Thoracic aorta (tissue), 2 donors: ENCODE measurements at regions not wholly inside any gene's neighbourhood (a gene's known extent, or its start where the extent isn't known, plus 50 kb on each side); places are given as distances from the start of the nearest gene placed in this dataset.

Source experiments
- ATAC-seq: fragments of 150-250 bp; one replicate; pipeline ENCODE4 v1.8.0; 2017; ENCODE audit warnings: low read depth; ENCODE audit not compliant: insufficient number of reproducible peaks, low FRiP score
- DNase-seq: peaks from one replicate; pipeline ENCODE4 v3.0.0-alpha.2; 2020; ENCODE audit warnings: low spot score
- H3K27ac ChIP-seq, 2 donors: fragments of 200-600 bp; sonication (generic); 1 replicate in 1 of 2; 2 replicates in 1 of 2; pipeline ENCODE4 v1.5.1; 2016; ENCODE audit warnings: mild to moderate bottlenecking in 2 of 2, moderate library complexity in 2 of 2
- H3K27me3 ChIP-seq: fragments of 200-600 bp; sonication (generic); replicated peaks from 2 replicates; pipeline ENCODE4 v1.6.0; 2016; ENCODE audit warnings: mild to moderate bottlenecking; ENCODE audit not compliant: insufficient read depth
- H3K36me3 ChIP-seq: fragments of 200-600 bp; sonication (generic); one replicate; pipeline ENCODE4 v1.5.1; 2016
- H3K4me1 ChIP-seq, 2 donors: fragments of 200-600 bp; sonication (generic); 1 replicate in 1 of 2; 2 replicates in 1 of 2; pipeline versions ENCODE4 v1.5.1 to v1.6.0; 2016; ENCODE audit warnings: low read depth in 2 of 2, mild to moderate bottlenecking in 1 of 2; ENCODE audit not compliant: control insufficient read depth in 1 of 2
- H3K4me3 ChIP-seq: fragments of 200-600 bp; sonication (generic); 2 replicates; pipeline ENCODE4 v1.5.1; 2016; ENCODE audit warnings: mild to moderate bottlenecking
- H3K9me3 ChIP-seq: fragments of 200-600 bp; sonication (generic); 2 replicates; pipeline ENCODE4 v1.5.1; 2016
- TF ChIP-seq, protein P1 (sequence below): fragments of 200-600 bp; sonication (generic); IDR thresholded peaks from one replicate; pipeline ENCODE4 v1.5.1; 2019; ENCODE audit warnings: antibody characterized with exemption

DNA sequence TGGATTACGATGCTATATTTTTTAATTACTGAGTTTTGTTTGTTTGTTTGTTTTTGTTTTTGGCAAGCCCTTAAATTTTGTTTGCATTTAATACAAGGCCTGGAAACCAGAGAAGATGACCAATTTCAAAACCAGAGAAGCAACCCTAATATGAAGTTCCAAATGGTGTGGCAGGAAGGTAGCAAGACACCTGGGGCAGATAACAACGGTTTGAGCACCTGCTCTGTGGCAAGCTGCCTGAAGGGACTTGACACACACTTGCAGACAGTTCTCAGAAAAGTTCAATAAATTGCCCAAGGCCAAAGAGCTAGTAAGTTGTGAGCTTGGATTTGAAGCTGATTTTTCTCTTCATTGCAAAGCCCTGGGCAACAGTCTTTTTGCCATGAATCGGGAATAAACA lies 151.2 kb upstream of the UBE2E1 start:
- Histone ChIP-seq H3K36me3 (no peaks in the 10 kb centered on the region), H3K27me3 (no peaks in the 10 kb centered on the region), H3K27ac (no peak overlapping the region), H3K9me3 (no peaks in the 10 kb centered on the region), H3K4me3 (no peak overlapping the region), H3K4me1 (peaks cover 0 to 9% of the 10 kb centered on the region in 2 donors)
- DNase-seq (no peak), ATAC-seq (no peak)
- TF ChIP-seq, protein P1, sequence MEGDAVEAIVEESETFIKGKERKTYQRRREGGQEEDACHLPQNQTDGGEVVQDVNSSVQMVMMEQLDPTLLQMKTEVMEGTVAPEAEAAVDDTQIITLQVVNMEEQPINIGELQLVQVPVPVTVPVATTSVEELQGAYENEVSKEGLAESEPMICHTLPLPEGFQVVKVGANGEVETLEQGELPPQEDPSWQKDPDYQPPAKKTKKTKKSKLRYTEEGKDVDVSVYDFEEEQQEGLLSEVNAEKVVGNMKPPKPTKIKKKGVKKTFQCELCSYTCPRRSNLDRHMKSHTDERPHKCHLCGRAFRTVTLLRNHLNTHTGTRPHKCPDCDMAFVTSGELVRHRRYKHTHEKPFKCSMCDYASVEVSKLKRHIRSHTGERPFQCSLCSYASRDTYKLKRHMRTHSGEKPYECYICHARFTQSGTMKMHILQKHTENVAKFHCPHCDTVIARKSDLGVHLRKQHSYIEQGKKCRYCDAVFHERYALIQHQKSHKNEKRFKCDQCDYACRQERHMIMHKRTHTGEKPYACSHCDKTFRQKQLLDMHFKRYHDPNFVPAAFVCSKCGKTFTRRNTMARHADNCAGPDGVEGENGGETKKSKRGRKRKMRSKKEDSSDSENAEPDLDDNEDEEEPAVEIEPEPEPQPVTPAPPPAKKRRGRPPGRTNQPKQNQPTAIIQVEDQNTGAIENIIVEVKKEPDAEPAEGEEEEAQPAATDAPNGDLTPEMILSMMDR: no peak

DNA sequence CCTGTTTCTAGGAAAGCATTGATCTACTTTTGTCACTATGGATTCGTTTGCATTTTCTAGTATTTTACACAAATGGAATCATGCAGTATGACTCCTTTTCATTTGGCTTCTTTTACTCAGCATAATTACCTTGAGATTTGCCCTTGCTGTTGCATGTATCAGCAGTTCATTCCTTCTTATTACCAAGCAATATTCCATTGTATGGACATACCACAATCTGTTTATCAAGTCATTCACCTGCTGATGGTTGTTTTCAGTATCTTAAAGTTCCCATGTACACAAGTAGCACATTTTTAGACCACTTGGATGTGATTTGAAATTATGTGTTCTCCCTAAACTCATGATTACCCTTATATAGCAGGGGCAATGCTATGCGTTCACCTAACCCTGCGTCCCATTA lies 150.0 kb upstream of the UBE2E1 start:
- no peak for DNase-seq
- TF ChIP-seq, protein P1: no peak
- Histone ChIP-seq H3K4me1 (peaks cover 0 to 5% of the 10 kb centered on the region in 2 donors), H3K27ac (no peak overlapping the region), H3K4me3 (no peak overlapping the region), H3K27me3 (no peaks in the 10 kb centered on the region), H3K36me3 (no peaks in the 10 kb centered on the region), H3K9me3 (no peaks in the 10 kb centered on the region)
- ATAC-seq: no peak

DNA sequence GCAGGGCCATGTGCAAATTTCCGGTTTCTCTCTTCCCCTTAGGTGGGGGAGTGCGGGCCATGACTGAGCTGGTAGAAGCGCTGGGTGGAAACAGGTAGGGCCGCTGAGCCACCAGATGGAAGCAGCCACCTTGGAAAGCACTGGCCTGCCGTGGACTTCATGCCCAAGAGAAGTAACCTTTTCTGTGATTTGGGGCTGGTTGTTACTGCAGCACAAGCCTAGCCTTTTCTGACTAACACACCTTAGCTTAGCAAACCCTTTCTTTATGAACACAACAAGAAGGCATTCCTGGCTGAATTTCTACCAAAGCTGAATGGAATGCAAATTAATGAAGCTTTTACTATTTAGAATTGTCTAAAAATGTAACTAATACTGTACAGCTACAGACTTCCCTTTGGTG lies 149.6 kb upstream of the UBE2E1 start:
- TF ChIP-seq, protein P1: no peak
- no peaks in the 10 kb centered on the region for H3K36me3 ChIP-seq

DNA sequence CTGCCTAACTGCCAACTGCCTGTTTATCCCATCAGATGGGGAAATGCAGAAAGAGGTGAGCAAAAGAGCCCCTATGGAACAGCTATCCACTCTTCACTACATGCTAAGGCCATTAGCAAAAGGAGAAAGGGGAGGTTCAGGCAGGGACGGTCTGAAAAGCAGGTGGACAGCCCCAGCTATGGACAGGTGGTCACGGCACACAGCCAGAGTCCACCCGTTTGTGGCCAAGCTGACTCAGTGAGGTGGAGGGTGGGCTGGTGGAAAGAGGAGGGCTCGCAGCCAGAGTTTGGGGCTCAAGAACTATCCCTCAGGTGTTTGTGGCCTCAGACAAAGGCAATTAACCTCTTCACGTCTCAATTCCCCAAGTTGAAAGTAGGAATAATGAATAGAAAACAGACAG lies 148.9 kb upstream of the UBE2E1 start:
- no peaks in the 10 kb centered on the region for H3K27me3 ChIP-seq
- ATAC-seq: no peak
- no peak overlapping the region for H3K27ac ChIP-seq

More for the DNA sequence above, 149.6 kb upstream of the UBE2E1 start:
- no peak for DNase-seq
- H3K27me3 ChIP-seq: no peaks in the 10 kb centered on the region
- no peak overlapping the region for H3K27ac ChIP-seq
- no peak for ATAC-seq
- H3K9me3 ChIP-seq: no peaks in the 10 kb centered on the region
- H3K4me1 ChIP-seq: peaks cover 0 to under 1% of the 10 kb centered on the region in 2 donors
- no peak overlapping the region for H3K4me3 ChIP-seq

DNA sequence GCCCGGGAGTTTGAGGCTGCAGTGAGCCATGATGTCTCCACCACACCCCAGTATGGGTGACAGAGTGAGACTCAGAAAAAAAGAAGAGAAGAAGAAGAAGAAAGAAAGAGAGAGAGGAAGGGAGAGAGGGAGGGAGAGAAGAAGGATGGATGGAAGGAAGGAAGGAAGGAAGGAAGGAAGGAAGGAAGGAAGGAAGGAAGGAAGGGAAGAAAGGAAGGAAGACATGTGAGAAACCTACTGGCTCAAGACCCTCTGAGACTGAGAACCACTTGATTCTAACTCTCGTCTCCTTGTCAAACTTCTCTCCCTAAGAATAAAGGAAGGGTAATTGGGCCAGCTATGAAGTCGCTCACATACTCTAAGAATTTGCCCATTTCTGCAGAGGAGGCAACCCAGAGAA lies 148.1 kb upstream of the UBE2E1 start:
- no peaks in the 10 kb centered on the region for H3K27me3 ChIP-seq
- no peak overlapping the region for H3K4me3 ChIP-seq
- H3K27ac ChIP-seq: no peak overlapping the region
- TF ChIP-seq, protein P1: no peak
- H3K4me1 ChIP-seq: peaks cover 0 to under 1% of the 10 kb centered on the region in 2 donors
- no peaks in the 10 kb centered on the region for H3K36me3 ChIP-seq
- ATAC-seq (no peak), DNase-seq (no peak)
- H3K9me3 ChIP-seq: no peaks in the 10 kb centered on the region

More for the DNA sequence above, 148.9 kb upstream of the UBE2E1 start:
- no peak overlapping the region for H3K4me3 ChIP-seq
- no peaks in the 10 kb centered on the region for H3K9me3 ChIP-seq
- TF ChIP-seq, protein P1: no peak
- no peak for DNase-seq
- no peaks in the 10 kb centered on the region for H3K4me1 ChIP-seq
- no peaks in the 10 kb centered on the region for H3K36me3 ChIP-seq
